GM18873 (cell line): ENCODE measurements at regions not wholly inside any gene's neighbourhood (a gene's known extent, or its start where the extent isn't known, plus 50 kb on each side); places are given as distances from the start of the nearest gene placed in this dataset.

ENCODE experiments used
- ATAC-seq: cut with Tn5 transposase; IDR thresholded peaks from one replicate; pipeline ENCODE4 v1.9.1; 2021; ENCODE audit warnings: mild to moderate bottlenecking, moderate library complexity, moderate number of reproducible peaks; ENCODE audit not compliant: unreplicated experiment, low FRiP score

- no peak for ATAC-seq
These were observed 354.9 kb downstream of the TFAP2A start for GRCh38 chr6:10060004-10060403.

- ATAC-seq, result no peak
These were observed 360.2 kb downstream of the TFAP2A start for GRCh38 chr6:10054672-10055071.

- ATAC-seq, result no peak
These were observed 363.6 kb downstream of the TFAP2A start for GRCh38 chr6:10051283-10051682.

DNA sequence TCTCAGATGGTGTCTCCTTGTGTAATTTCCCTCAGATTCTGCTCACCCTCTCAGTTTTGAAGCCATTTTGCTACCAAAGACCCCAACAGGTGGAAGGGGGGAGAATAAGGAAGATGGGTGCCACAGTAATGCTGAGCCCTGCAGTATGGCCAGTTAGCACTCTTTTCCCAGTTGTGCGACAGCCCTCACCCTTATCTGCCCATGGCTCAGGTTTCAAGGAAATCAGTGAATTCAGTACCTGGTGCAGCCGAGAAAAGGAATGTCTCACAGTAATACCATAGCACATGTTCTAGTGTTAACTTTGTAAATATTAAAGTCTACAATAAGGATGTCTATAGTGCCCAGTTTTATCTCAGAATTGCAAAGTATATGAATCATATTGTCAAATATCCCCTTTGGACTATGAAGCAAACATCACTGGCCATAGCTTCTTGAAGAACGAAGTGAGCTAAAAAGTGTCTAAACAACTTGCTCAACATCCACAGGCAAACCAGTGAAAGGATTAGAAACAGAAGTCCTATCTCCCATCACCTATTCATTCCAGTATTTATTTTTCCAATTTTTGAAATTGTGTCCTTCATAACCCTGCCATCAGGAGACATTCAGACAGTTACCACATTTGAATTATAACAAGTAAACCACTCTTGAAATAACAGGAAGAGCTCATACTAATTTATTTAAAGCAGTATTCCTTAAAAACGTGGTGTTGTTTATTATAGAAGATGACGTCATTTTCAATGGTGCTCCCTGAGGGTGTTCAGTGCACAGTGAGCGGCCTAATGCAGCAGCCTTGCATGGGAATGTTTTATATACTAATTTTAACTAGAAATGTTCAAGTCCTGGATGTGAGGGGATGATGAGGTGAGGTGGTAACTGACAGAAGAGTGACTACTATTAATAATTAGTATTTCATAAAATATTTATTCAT, 366.2 kb downstream of the TFAP2A start:
- no peak for ATAC-seq

DNA sequence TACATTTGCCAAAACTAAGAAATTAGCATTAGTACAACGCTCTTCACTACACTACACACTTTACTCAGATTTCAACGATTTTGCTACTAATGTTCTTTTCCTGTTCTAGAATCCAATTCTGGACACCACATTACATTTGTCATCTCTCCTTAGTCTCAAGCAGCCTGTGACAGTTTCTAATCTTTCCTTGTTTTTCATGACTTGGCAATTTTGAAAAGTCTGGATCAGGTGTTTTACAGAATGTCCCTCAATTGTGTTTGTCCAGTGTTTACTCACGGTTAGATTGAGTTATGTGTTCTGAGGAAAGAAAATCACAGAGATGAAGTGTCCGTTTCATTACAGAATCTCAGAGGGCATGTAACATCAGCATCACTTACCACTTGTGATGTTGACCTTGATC, 372.6 kb downstream of the TFAP2A start:
- ATAC-seq, result no peak

DNA sequence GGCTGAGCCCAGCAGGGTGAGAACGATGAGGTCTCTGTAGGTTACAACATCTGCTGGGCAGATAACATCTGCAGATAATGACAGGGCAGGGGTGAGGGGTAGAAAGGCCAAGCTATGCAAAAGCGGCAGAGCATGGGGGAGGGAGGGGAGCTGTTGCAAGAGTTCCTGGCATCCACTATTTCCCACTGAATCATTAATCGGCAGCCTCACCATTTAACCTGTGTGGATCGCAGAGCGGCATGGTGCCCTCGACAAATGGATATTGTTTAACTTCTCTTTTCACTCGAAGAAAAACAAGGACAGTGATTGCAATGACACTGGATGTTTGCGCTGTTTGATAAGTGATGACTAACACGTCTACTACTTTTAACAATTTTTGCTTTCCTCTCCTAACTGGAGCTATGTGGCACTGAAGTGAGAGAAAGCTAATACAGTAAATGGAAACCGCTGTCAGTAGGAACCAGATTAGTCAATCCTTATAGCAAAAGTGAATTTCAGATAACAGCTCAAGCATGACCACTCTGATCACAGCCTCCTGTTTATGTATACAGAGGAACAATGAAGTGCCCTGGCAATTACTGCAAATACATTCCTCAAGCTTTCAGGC, 381.5 kb downstream of the TFAP2A start:
- ATAC-seq, result no peak

GRCh38 chr6:10031617-10032016, 383.3 kb downstream of the TFAP2A start:
- ATAC-seq, result no peak

- no peak for ATAC-seq
These were observed 383.8 kb downstream of the TFAP2A start for GRCh38 chr6:10030942-10031537.

DNA sequence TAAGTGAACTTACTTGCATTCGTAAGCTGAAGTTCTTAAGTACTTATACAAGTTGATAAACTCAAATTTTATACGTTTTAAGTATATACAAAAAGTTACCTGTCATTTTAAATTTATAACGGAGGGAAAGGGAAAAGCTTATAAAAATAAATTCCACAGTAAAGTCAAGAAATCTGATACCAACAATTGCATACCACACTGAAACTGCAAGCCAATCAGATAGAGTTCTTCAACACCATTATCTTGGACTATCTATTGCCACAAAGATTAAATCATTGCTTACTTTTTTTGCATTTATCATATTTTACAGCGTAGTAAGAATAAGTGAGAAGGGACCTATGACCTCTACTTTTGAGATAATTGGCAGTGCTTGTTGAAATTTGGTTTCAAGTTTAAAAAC, 386.7 kb downstream of the TFAP2A start:
- ATAC-seq, result no peak

GRCh38 chr6:10019851-10020250, 395.0 kb downstream of the TFAP2A start:
- no peak for ATAC-seq

DNA sequence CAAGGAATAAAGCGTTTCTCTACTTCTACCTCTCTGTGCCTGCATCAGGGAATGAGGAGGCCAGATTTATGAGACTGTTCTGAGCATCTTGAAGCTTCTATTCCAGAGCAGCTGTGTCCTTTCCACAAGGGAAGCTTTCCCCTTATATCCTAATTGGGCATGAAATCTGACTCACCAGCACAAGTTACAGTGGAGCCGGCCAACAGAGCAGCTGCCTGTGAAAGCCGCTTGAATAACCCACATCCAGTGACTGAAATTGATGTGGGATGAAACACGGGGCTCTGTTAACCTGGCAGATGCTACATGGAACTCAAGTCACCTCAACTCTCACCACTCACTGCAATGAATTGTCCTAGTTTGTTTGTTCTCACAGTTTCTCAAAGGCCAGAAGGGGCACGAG, 400.3 kb downstream of the TFAP2A start:
- ATAC-seq, result no peak

GRCh38 chr6:10000551-10000950, 414.3 kb downstream of the TFAP2A start:
- no peak for ATAC-seq

GRCh38 chr6:9999796-10000195, 415.1 kb downstream of the TFAP2A start:
- ATAC-seq, result no peak

DNA sequence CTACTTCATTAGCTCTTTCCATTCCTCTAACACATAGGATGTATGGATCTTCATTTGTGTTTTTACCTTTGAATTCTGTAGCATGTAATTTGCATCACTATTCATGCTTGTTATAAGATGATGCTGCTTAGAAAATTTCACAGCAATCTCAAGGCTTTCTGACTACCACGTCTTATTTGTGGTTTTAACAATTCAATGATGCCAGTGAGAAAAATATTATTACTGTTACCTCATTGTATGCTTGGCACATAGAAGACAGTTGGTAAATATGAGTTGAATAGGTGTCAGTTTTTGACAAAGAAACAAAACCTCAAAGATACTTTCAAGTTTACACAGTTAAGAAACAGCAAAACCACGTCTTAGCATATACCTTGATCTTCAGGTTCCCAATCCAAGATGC, 428.6 kb downstream of the TFAP2A start:
- ATAC-seq, result no peak

DNA sequence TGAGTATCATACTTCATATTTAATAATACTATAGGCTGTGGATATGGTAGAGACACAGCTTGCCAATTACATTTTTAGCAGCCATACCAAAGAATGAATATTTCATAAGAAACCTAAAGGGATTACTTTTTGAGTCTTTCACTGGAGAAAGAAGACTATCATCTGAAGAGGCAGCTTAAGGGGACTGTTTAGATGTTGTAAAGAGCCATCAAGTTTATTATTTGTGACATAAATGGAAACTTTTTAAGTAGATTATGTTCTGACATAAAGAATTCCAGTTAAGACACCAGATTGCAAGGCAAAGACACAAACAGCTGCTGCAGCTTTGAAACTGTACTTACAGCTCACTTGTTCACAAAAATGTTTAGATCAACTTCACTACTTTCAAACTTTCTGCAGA, 429.4 kb downstream of the TFAP2A start:
- ATAC-seq, result no peak

GRCh38 chr6:9984607-9985006, 430.3 kb downstream of the TFAP2A start:
- ATAC-seq, result no peak

DNA sequence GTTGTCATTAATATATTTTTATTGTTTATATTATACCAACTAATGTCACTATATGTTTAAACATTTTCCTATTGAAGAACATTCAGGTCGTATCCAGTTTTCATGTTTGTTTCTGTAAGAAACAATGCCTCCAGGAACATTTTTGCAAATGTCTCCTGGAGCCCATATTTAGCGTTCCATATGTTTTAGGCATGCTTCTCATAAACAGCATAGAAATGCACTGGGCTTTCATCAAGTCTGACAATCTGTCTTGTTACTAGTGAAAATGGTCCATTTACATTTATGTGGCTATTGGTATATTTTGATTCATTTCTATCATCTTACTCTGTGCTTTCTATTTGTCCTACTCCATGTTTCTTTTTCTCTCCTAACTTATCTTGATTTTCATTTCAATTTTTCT, 431.7 kb downstream of the TFAP2A start:
- ATAC-seq, result no peak

DNA sequence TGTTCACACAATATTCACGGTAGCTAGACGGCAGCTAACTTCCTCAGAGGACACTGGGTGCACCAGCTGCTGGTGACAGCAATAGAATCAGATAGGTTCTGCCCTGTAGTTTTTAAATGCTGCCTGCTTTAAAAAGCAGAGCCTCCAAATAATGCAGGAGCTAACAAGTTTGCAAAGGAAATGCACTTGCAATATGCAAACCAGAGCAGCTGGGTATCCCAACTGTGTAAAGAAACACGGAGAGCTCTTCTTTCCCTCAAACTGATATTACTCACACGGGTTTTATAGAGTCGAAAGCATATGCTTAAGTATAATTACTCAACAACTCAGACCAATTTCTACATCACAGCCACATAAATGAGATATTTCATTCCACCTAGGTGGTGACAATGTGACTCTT, 432.7 kb downstream of the TFAP2A start:
- ATAC-seq, result no peak

GRCh38 chr6:9979996-9980395, 434.9 kb downstream of the TFAP2A start:
- no peak for ATAC-seq

GRCh38 chr6:9978480-9978879, 436.4 kb downstream of the TFAP2A start:
- no peak for ATAC-seq

DNA sequence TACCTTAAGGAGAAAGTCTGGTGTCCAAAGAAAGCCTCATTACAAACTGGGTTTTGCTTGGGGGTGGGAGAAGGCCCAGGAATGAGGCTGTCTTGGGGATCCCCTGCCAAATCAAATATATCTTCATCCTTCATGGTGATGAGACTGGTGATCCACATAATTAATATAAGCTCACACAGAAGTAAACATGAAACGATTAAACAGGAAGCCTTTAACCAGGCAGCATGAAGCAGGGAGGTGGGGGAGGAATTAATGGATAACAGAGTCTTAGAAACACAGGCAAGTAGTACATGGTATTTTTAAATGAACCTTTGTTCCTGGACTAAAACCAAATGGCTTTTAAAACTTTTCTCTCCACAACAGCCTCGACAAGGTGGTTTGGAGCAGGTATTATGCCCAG, 437.5 kb downstream of the TFAP2A start:
- ATAC-seq, result no peak

- ATAC-seq, result no peak
These were observed 453.2 kb downstream of the TFAP2A start for GRCh38 chr6:9961646-9962045.
